CD14-positive monocyte (primary cell): ENCODE measurements at regions not wholly inside any gene's neighbourhood (a gene's known extent, or its start where the extent isn't known, plus 50 kb on each side); places are given as distances from the start of the nearest gene placed in this dataset.

Source experiments
- DNase-seq, 3 donors: peaks; one replicate each; pipeline ENCODE4 v3.0.0-alpha.2; 2011 to 2022
- H2AFZ ChIP-seq: 2 replicates; pipeline ENCODE4 v1.6.0; 2012; ENCODE audit warnings: mild to moderate bottlenecking, low read depth, low read length, inconsistent platforms; ENCODE audit not compliant: insufficient read depth, poor library complexity, severe bottlenecking
- H3K27ac ChIP-seq, 2 donors: 1 replicate in 1 of 2; 2 replicates in 1 of 2; pipeline ENCODE4 v1.5.1; 2012 to 2013; ENCODE audit warnings: low read length in 2 of 2, control low read depth in 1 of 2, inconsistent platforms in 1 of 2, low read depth in 1 of 2, mild to moderate bottlenecking in 1 of 2
- H3K27me3 ChIP-seq, 2 donors: one replicate each; pipeline versions ENCODE4 v1.6.0 to v1.6.1; 2011 to 2013; ENCODE audit warnings: low read length in 2 of 2; ENCODE audit not compliant: control insufficient read depth in 2 of 2, insufficient read depth in 2 of 2
- H3K36me3 ChIP-seq, 2 donors: replicated peaks in 1 of 2; 1 replicate in 1 of 2; 2 replicates in 1 of 2; pipeline versions ENCODE4 v1.5.1 to v1.6.1; 2012 to 2013; ENCODE audit warnings: low read length in 2 of 2, control low read depth in 1 of 2, inconsistent platforms in 1 of 2, mild to moderate bottlenecking in 1 of 2; ENCODE audit not compliant: insufficient read depth in 2 of 2, control insufficient read depth in 1 of 2
- H3K4me1 ChIP-seq, 2 donors: 1 replicate in 1 of 2; 2 replicates in 1 of 2; pipeline versions ENCODE4 v1.5.1 to v1.6.1; 2012 to 2013; ENCODE audit warnings: low read length in 2 of 2, control low read depth in 1 of 2, inconsistent platforms in 1 of 2, mild to moderate bottlenecking in 1 of 2, moderate library complexity in 1 of 2; ENCODE audit not compliant: insufficient read depth in 2 of 2, control insufficient read depth in 1 of 2
- H3K4me2 ChIP-seq: replicated peaks from 2 replicates; pipeline ENCODE3; 2012; ENCODE audit warnings: low read length, moderate library complexity, mild to moderate bottlenecking; ENCODE audit not compliant: poor library complexity, severe bottlenecking; ENCODE audit errors: extremely low read depth
- H3K4me3 ChIP-seq, 3 experiments: fragments of 200-600 bp in 1 of 3; sonication (generic) in 1 of 3; replicated peaks in 1 of 3; 1 replicate in 2 of 3; 2 replicates in 1 of 3; pipeline ENCODE4 v1.5.1; 2011 to 2013; ENCODE audit warnings: low read length in 3 of 3, mild to moderate bottlenecking in 3 of 3, control low read depth in 2 of 3, low read depth in 2 of 3, inconsistent platforms in 1 of 3, moderate library complexity in 1 of 3
- H3K79me2 ChIP-seq: 2 replicates; pipeline ENCODE4 v1.6.0; 2012; ENCODE audit warnings: mild to moderate bottlenecking, control low read depth, inconsistent platforms, low read length, moderate library complexity; ENCODE audit not compliant: insufficient read depth
- H3K9ac ChIP-seq: 2 replicates; pipeline ENCODE4 v1.6.0; 2017; ENCODE audit warnings: low read length, mild to moderate bottlenecking; ENCODE audit not compliant: insufficient read depth, poor library complexity, severe bottlenecking
- H3K9me3 ChIP-seq, 2 donors: replicated peaks in 1 of 2; 1 replicate in 1 of 2; 2 replicates in 1 of 2; pipeline versions ENCODE4 v1.5.1 to v1.6.1; 2012 to 2013; ENCODE audit warnings: low read length in 2 of 2, control low read depth in 1 of 2; ENCODE audit not compliant: control insufficient read depth in 1 of 2, insufficient read depth in 1 of 2
- H4K20me1 ChIP-seq: 2 replicates; pipeline ENCODE4 v1.6.0; 2012; ENCODE audit warnings: mild to moderate bottlenecking, low read length, control low read depth, moderate library complexity; ENCODE audit not compliant: insufficient read depth
- H3K27ac Mint-ChIP-seq, 7 donors: one replicate each; pipeline ENCODE4 v1.8.0; 2020; ENCODE audit warnings: mild to moderate bottlenecking in 7 of 7, mixed read lengths in 7 of 7, moderate library complexity in 6 of 7, inconsistent platforms in 2 of 7
- H3K27me3 Mint-ChIP-seq, 3 donors: one replicate each; pipeline ENCODE4 v1.8.0; 2021 to 2022; ENCODE audit warnings: low read depth in 3 of 3, mild to moderate bottlenecking in 3 of 3, mixed read lengths in 3 of 3, moderate library complexity in 3 of 3, inconsistent platforms in 1 of 3
- H3K36me3 Mint-ChIP-seq, 2 donors: one replicate each; pipeline ENCODE4 v1.8.0; 2020; ENCODE audit warnings: mixed read lengths in 2 of 2, inconsistent platforms in 1 of 2, mild to moderate bottlenecking in 1 of 2
- H3K4me1 Mint-ChIP-seq: one replicate; pipeline ENCODE4 v1.8.0; 2020; ENCODE audit warnings: mild to moderate bottlenecking, mixed read lengths
- H3K4me3 Mint-ChIP-seq, 2 donors: one replicate each; pipeline ENCODE4 v1.8.0; 2020; ENCODE audit warnings: mild to moderate bottlenecking in 2 of 2, mixed read lengths in 2 of 2, moderate library complexity in 1 of 2
- H3K9me3 Mint-ChIP-seq, 7 donors: one replicate each; pipeline ENCODE4 v1.8.0; 2020 to 2022; ENCODE audit warnings: mixed read lengths in 7 of 7, mild to moderate bottlenecking in 6 of 7, moderate library complexity in 6 of 7, inconsistent platforms in 2 of 7
- CTCF ChIP-seq: fragments of 200-600 bp; IDR thresholded peaks from one replicate; pipeline ENCODE4 v1.8.0; 2022; ENCODE audit warnings: antibody characterized with exemption, mild to moderate bottlenecking
- WGBS: methylation state at CpG from one replicate; pipeline ENCODE4 v1.1.5; 2013; ENCODE audit warnings: missing lambda C conversion rate; ENCODE audit not compliant: insufficient coverage; 5-methylcytosine and 5-hydroxymethylcytosine counted together
- intact Hi-C, 2 donors: fragments of 100-400 bp; cut with micrococcal nuclease; formaldehyde crosslinking; loops; one replicate each; pipeline versions ENCODE4 v1.15.0 to v1.15.1; 2023

- H4K20me1 ChIP-seq, result no peaks in the 10 kb centered on the region
- no peak for DNase-seq
- H3K4me1 ChIP-seq, result no peaks in the 10 kb centered on the region
- H2AFZ ChIP-seq, result no peak overlapping the region
- no peak overlapping the region for H3K4me2 ChIP-seq
- intact Hi-C loops, result no loop called here
- no peak overlapping the region for H3K9ac ChIP-seq
- Mint-ChIP-seq H3K36me3 (peaks cover 0 to 7% of the 10 kb centered on the region in 2 donors), H3K4me3 (no peak overlapping the region), H3K27ac (no peak overlapping the region), H3K9me3 (peaks cover 0 to 10% (median 4%) of the 10 kb centered on the region in 7 donors), H3K27me3 (peaks cover 0 to 5% (median 0%) of the 10 kb centered on the region in 3 donors), H3K4me1 (no peaks in the 10 kb centered on the region)
- H3K4me3 ChIP-seq, result no peak overlapping the region
- WGBS, result no CpG with 5 or more reads among the region's 4 CpGs
- H3K79me2 ChIP-seq, result no peaks in the 10 kb centered on the region
- H3K9me3 ChIP-seq, result peaks cover 3 to 6% of the 10 kb centered on the region in 2 donors
- H3K36me3 ChIP-seq, result no peaks in the 10 kb centered on the region
- no peaks in the 10 kb centered on the region for H3K27me3 ChIP-seq
- H3K27ac ChIP-seq, result no peak overlapping the region
- TF ChIP-seq CTCF, result no peak
Measured at GRCh38 chr16:21339269-21339641, 61.2 kb upstream of the CRYM start.

- H3K36me3 Mint-ChIP-seq, result peaks cover 0 to 7% of the 10 kb centered on the region in 2 donors
- no peak for DNase-seq
- H3K9me3 Mint-ChIP-seq, result peaks cover 0 to 14% (median 4%) of the 10 kb centered on the region in 7 donors
- Histone ChIP-seq H3K27me3 (no peaks in the 10 kb centered on the region), H3K4me2 (no peak overlapping the region), H4K20me1 (no peaks in the 10 kb centered on the region), H3K79me2 (no peaks in the 10 kb centered on the region), H3K4me3 (no peak overlapping the region), H3K4me1 (no peaks in the 10 kb centered on the region), H2AFZ (no peak overlapping the region), H3K36me3 (no peaks in the 10 kb centered on the region), H3K9me3 (peaks cover 3 to 6% of the 10 kb centered on the region in 2 donors), H3K9ac (no peak overlapping the region), H3K27ac (no peak overlapping the region)
- H3K4me3 Mint-ChIP-seq, result no peak overlapping the region
- intact Hi-C loops, result no loop called here
- H3K27me3 Mint-ChIP-seq, result peaks cover 0 to 5% (median 1%) of the 10 kb centered on the region in 3 donors
- no peak for TF ChIP-seq CTCF
- 80% methylated on average over 1 of the region's 6 CpGs for WGBS
- H3K4me1 Mint-ChIP-seq, result no peaks in the 10 kb centered on the region
- H3K27ac Mint-ChIP-seq, result no peak overlapping the region
Measured at GRCh38 chr16:21338537-21339268, 60.6 kb upstream of the CRYM start.
